ENCODE measurements at regions not wholly inside any gene's neighbourhood (a gene's known extent, or its start where the extent isn't known, plus 50 kb on each side); places are given as distances from the start of the nearest gene placed in this dataset.
"Not testable (repeated sequence)": the region's sequence is repeated elsewhere in the genome, so short reads cannot be mapped to it uniquely, and the experiment has no call there.

- not testable (repeated sequence) for DNase-seq (ENCODE audit: low read depth in 3 of 3)
Observed at GRCh38 chr13:22814433-22814832, 366.3 kb upstream of the SGCG start.

DNA sequence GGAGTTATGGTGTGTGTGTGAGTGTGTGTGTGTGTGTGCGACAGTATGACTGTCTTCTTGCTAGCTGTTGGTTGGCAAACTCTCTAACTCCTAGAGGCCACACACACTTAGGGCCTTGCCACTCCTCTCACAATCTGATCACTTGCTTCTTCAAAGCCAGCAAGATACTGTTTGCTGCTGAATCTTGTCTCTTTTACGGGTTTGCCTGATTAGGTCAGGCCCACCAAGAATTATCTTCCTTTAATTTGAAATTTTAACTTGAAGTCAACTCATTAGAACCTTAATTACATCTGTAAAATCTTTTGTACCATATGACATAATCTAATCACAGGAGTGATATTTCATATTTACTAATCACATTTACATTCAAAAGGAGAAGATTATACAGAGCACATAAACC is 359.2 kb upstream of the SGCG start:
- DNase-seq (ENCODE audit: low read depth in 3 of 3): no peak

- no peak for DNase-seq (ENCODE audit: low read depth in 3 of 3)
Observed at GRCh38 chr13:22825186-22825585, 355.6 kb upstream of the SGCG start.

- DNase-seq (ENCODE audit: low read depth in 3 of 3): no peak
Observed at GRCh38 chr13:22828081-22828480, 352.7 kb upstream of the SGCG start.

GRCh38 chr13:22836475-22836874 is 344.3 kb upstream of the SGCG start:
- DNase-seq (ENCODE audit: low read depth in 3 of 3): no peak

GRCh38 chr13:22837980-22838647 is 342.7 kb upstream of the SGCG start:
- no peak for DNase-seq (ENCODE audit: low read depth in 3 of 3)

DNA sequence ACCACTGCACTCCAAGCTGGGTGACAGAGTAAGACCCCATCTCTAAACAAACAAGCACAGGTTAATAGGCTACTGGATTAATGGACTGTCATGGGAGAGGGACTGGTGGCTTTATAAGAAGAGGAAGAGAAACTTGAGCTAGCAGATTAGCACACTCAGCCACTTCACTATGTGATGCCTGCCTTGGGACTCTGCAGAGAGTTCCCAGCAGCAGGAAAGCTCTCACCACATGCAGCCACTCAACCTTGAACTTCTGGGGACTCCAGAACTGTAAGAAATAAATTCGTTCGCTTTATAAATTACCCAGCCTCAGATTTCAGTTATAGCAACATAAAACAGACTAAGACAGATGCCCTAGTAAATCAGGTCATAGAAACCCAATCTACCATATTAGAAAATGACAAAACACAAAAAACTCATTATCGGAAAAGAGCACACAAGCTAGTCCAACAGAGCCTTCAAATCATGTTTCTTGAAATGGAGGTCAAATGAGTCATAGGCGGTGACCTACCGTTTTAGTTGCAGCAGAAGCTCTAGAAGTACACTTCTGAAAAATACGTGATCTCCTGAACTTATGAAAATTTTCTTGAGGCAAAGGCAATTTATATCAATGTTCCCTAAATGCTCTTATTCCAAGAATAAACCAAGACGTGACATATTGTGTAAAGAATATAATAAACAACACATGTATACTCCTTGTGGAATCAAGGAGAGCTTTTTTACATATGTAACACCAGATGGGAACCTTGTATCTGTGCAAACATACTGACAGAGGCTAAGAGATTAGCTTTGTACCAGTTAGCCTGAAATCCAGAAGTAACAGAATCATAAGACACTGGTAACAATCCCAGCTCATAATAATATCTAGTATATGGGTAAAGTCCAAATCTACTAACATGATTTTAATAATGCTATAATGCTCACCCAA is 340.9 kb upstream of the SGCG start:
- no peak for DNase-seq (ENCODE audit: low read depth in 3 of 3)

DNA sequence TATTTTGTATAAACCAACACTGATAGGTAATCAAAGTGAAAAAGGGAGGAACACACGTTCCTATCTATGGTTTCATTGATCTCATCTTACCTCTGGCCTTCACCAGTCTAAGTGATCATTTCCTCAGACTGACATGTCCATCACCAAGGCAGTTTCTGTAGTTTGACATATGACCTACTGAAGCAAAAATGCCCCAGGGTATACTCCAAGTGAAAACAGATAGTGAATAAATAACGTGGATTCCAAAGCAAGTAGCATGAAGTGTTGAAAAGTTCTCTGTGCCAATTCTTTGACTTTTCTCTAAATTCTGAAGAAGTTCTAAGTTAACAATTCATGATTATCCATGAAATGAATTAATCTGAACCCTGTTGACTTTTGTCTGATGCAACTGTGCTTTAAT is 334.2 kb upstream of the SGCG start:
- DNase-seq (ENCODE audit: low read depth in 3 of 3): no peak

DNA sequence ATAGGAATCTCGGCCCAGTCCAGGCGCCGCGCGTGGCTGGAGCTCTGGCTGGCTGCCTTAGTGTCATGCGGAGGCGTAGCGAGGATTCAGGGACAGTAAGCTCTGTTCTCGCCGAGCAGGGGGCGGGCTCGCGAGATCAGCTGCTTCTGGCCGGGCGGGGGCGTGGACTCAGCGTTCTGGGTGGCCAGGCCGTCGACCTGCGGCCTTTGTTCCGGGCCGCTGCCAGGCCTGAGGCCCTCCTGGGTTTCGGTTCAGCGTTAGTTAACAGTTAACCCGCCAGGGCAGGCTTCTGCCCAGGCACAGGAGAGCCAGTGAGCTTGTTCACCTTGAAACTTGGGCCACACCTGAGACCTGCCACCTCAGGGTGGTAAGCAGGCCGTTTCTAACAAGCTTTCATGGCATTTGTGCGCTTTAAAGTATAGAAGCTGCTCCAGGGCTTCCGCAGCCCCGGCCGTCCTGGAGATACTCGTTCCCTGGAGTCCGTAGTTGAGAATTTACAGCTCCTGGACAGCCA is 332.2 kb upstream of the SGCG start:
- no peak for DNase-seq (ENCODE audit: low read depth in 3 of 3)

DNA sequence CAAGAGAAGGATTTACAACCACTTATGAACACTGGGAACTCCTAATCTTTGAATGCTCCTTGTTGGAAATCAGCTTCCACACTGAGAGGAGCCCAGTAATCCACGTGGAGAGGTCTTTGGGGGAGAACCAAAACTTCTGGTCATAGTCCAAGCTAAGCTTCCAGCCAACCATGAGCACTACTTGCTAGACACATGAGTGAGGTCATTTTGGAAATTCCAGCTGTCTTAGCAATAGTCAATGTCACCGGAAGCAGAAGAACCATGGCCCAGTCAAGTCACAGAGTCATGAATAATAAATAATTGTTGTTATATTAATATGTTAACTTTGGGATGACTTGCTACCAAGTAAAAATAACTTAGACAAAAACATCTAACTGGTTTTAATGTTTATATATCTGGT is 324.9 kb upstream of the SGCG start:
- DNase-seq (ENCODE audit: low read depth in 3 of 3): no peak

DNA sequence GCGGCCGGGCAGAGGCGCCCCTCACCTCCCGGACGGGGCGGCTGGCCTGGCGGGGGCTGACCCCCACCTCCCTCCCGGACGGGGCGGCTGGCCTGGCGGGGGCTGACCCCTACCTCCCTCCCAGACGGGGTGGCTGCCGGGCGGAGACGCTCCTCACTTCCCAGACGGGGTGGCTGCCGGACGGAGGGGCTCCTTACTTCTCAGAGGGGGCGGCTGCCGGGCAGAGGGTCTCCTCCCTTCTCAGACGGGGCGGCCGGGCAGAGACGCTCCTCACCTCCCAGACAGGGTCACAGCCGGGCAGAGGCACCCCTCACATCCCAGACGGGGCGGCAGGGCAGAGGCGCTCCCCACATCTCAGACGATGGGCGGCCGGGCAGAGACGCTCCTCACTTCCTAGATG is 321.8 kb upstream of the SGCG start:
- DNase-seq (ENCODE audit: low read depth in 3 of 3): not testable (repeated sequence)

DNA sequence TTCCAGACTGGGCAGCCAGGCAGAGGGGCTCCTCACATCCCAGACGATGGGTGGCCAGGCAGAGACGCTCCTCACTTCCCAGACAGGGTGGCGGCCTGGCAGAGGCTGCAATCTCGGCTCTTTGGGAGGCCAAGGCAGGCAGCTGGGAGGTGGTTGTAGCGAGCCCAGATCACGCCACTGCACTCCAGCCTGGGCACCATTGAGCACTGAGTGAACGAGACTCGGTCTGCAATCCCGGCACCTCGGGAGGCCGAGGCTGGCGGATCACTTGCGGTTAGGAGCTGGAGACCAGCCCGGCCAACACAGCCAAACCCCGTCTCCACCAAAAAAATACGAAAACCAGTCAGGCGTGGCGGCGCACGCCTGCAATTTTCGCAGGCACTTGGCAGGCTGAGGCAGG is 321.4 kb upstream of the SGCG start:
- not testable (repeated sequence) for DNase-seq (ENCODE audit: low read depth in 3 of 3)

DNA sequence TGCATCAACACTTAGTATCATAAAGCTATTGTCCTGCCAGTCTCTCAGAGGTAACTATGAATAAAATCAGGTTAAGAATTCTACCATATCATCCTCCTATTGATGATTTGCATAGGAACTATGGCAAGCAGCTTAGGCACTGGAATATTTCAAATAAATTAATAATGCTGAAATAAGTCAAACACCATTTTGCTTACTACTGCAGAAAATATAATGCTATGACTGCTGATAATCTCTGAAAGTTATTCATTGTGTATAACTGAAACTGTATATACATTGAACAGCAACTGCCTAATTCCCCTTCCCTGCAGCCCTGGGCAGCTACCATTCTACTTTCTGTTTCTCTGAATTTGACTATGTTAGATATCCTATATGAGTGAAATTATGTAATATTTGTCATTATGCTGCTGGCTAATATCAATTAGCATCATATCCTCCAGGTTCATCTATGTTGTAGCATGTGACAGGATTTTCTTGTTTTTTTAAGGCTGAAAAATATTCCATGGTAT is 318.8 kb upstream of the SGCG start:
- DNase-seq (ENCODE audit: low read depth in 3 of 3): no peak

DNA sequence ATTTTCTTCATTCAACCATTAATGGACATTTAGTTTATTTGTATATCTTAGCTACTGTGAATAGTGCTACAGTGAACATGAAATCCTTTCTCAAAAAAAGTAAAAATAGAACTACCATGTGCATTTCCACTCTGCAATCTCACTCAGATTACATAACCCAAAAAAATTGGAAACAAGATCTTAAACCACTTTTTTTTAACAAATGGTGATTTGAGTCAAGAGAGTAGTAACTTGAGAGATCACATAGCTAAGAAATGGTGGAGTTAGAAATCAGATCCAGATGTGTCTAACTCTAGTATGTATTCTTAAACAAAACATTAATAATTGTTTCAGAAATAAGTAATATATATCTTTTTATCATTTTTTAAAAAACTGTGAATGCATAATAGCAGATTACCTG is 318.3 kb upstream of the SGCG start:
- no peak for DNase-seq (ENCODE audit: low read depth in 3 of 3)

DNA sequence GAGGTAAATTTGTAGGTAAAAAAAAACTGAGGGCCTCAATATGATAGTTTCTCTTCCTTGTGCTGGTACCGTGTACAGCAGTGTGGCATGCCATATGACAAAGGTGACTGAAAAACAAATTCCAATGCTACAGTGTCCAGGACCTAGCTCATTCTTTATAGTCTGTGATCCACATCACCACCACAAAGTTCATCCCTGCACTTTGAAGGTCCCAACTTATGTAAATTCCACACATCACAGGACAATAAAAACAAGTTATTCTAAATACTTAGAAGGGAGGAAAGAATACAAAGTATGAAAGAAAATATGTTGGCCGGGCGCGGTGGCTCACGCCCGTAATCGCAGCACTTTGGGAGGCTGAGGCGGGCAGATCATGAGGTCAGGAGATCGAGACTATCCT is 314.6 kb upstream of the SGCG start:
- DNase-seq (ENCODE audit: low read depth in 3 of 3): no peak

GRCh38 chr13:22871231-22871630 is 309.5 kb upstream of the SGCG start:
- DNase-seq (ENCODE audit: low read depth in 3 of 3): no peak

DNA sequence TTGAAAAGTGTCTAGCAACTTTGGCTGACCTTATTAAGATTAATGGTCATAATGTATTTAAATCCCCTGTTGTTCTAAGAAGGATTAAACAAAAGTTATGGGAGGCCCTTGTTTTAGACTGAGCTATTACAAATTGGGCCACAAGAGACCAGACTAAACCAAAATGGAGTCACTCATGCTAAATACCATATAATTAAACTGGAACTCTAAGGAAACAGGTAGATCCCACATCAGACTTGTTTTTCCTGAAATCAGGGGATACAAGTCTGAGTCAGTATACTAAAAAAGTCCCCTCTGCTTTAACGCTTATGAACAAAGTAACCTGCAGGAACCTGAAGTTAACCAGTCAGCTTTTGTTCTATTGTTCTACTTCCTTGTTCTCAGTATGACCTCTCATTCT is 305.9 kb upstream of the SGCG start:
- DNase-seq (ENCODE audit: low read depth in 3 of 3): no peak

GRCh38 chr13:22877421-22877820 is 303.4 kb upstream of the SGCG start:
- DNase-seq (ENCODE audit: low read depth in 3 of 3): no peak

DNA sequence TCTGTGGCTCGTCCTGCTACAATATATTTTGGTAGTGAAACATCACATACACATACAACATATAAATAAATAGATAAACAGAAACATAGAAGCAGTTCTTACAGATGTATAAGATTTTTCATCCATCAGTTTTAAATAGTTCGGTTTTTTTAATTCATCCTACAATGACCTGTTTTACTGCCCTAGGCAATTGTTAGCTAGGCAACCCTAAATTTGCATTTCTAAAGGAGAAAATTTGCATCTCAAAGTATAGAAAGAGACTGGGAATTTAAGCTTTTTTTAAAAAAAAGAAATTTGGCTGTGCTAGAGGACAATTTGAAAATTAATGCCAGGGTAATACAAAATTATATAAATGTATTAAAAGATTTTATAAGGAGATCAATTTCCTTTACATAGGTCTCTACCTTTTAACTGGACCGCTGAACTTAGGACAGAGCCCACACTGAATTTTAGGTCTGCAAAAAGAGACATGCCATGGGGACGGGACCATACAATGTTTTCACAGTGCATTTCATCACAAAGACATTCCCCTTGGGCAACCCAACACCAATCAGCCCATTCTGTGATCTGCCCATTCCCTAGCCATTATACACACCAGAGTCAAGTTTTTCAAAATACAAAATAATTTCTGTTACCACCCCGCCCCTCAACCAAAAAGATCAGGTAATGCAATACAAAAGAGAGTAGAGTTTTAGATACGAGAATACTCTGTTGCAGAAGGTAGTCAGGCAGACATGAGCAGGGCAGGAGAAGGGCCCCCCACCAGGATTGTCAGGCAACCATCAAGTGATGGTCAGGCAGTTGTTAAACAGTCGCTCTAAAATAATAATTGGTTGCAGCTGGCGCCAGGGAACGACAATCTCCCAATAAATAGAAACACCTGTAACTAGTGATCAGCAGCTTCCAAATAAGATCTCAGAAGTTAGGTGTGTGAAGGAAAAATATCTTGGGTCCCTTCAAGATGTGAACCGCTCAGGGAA is 299.7 kb upstream of the SGCG start:
- DNase-seq (ENCODE audit: low read depth in 3 of 3): no peak

- not testable (repeated sequence) for DNase-seq (ENCODE audit: low read depth in 3 of 3)
Observed at GRCh38 chr13:22881721-22882608, 298.8 kb upstream of the SGCG start.
